Common myeloid progenitor, CD34-positive (primary cell): ENCODE measurements at regions not wholly inside any gene's neighbourhood (a gene's known extent, or its start where the extent isn't known, plus 50 kb on each side); places are given as distances from the start of the nearest gene placed in this dataset.

ENCODE experiments used
- CTCF ChIA-PET: fragments of 350-600 bp; sonication (Branson Sonifier 250); formaldehyde crosslinking; loops from one replicate; lab custom pipeline; 2021; ENCODE audit warnings: antibody characterized with exemption; lab: Charles Lee
- POLR2A ChIA-PET: fragments of 350-600 bp; sonication (Branson Sonifier 250); formaldehyde crosslinking; loops from one replicate; lab custom pipeline; 2021; ENCODE audit warnings: antibody characterized with exemption; lab: Charles Lee
- DNase-seq, 3 donors: peaks; one replicate each; pipeline versions ENCODE4 v3.0.0 to v3.0.0-alpha.2; 2013
- H3K27ac ChIP-seq, 2 experiments: 1 replicate in 1 of 2; 2 replicates in 1 of 2; pipeline ENCODE4 v1.7.0; 2013; ENCODE audit warnings: inconsistent platforms in 2 of 2, low read length in 2 of 2, mild to moderate bottlenecking in 2 of 2, low read depth in 1 of 2, moderate library complexity in 1 of 2; ENCODE audit not compliant: severe bottlenecking in 2 of 2, insufficient read depth in 1 of 2, poor library complexity in 1 of 2
- H3K27me3 ChIP-seq, 5 experiments: replicated peaks in 2 of 5; 1 replicate in 3 of 5; 2 replicates in 2 of 5; pipeline versions ENCODE4 v1.6.1 to v1.7.0; 2013; ENCODE audit warnings: low read length in 4 of 5, mild to moderate bottlenecking in 2 of 5, moderate library complexity in 2 of 5, inconsistent platforms in 1 of 5; ENCODE audit not compliant: insufficient read depth in 5 of 5, control insufficient read depth in 4 of 5
- H3K36me3 ChIP-seq, 4 experiments: 1 replicate in 2 of 4; 2 replicates in 2 of 4; pipeline versions ENCODE4 v1.6.1 to v1.7.0; 2013; ENCODE audit warnings: low read length in 3 of 4, control low read depth in 1 of 4, mild to moderate bottlenecking in 1 of 4; ENCODE audit not compliant: control insufficient read depth in 4 of 4, insufficient read depth in 4 of 4
- H3K4me1 ChIP-seq, 4 experiments: 1 replicate in 3 of 4; 2 replicates in 1 of 4; pipeline versions ENCODE4 v1.6.1 to v1.7.1; 2013; ENCODE audit warnings: low read length in 3 of 4, mild to moderate bottlenecking in 3 of 4, control low read depth in 1 of 4, inconsistent platforms in 1 of 4, moderate library complexity in 1 of 4; ENCODE audit not compliant: control insufficient read depth in 4 of 4, insufficient read depth in 4 of 4; ENCODE audit errors: control extremely low read depth in 1 of 4
- H3K4me3 ChIP-seq, 7 experiments: 1 replicate in 4 of 7; 2 replicates in 3 of 7; pipeline versions ENCODE4 v1.5.1 to v1.7.0; 2013; ENCODE audit warnings: mild to moderate bottlenecking in 7 of 7, low read length in 6 of 7, moderate library complexity in 6 of 7, inconsistent platforms in 2 of 7, low read depth in 2 of 7, control low read depth in 1 of 7; ENCODE audit not compliant: insufficient read depth in 4 of 7, control insufficient read depth in 1 of 7; ENCODE audit errors: extremely low read depth in 1 of 7
- H3K9me3 ChIP-seq, 5 experiments: 1 replicate in 4 of 5; 2 replicates in 1 of 5; pipeline versions ENCODE4 v1.6.1 to v1.7.1; 2013; ENCODE audit warnings: low read length in 4 of 5, mild to moderate bottlenecking in 2 of 5, inconsistent platforms in 1 of 5, low read depth in 1 of 5, moderate library complexity in 1 of 5; ENCODE audit not compliant: control insufficient read depth in 4 of 5, insufficient read depth in 2 of 5; ENCODE audit errors: control extremely low read depth in 1 of 5
- WGBS: methylation state at CpG from one replicate; pipeline ENCODE4 v1.1.5; 2013; ENCODE audit not compliant: insufficient coverage; 5-methylcytosine and 5-hydroxymethylcytosine counted together

DNA sequence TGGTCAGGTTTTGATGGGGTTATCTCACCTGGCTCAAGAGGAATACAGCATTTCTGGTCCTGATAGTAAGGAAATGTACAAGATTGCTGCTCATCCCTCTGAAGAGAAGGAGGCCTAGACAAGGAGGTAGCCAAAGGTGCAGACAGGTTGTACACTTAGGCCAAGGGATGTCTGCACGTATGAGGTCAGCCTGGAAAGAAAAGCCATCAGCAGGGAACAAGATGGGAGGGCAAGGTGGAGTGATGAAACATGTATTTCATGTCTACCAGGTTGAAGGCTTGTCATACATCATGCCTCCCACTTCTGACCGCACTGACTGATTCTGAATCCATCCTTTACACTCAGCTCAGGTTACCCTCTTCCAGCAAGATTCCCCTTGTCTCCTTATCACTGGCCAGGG lies 296.8 kb upstream of the VLDLR start:
- peaks cover 0 to 6% (median 0%) of the 10 kb centered on the region in 4 experiments for H3K4me1 ChIP-seq
- WGBS: 97% methylated on average over 2 of the region's 2 CpGs
- ChIA-PET CTCF (no interaction called here), POLR2A (no interaction called here)
- H3K9me3 ChIP-seq: peaks cover 0 to 3% (median 0%) of the 10 kb centered on the region in 5 experiments
- H3K27me3 ChIP-seq: no peaks in the 10 kb centered on the region
- DNase-seq: no peak
- H3K4me3 ChIP-seq: no peak overlapping the region
- no peak overlapping the region for H3K27ac ChIP-seq
- H3K36me3 ChIP-seq: no peaks in the 10 kb centered on the region

DNA sequence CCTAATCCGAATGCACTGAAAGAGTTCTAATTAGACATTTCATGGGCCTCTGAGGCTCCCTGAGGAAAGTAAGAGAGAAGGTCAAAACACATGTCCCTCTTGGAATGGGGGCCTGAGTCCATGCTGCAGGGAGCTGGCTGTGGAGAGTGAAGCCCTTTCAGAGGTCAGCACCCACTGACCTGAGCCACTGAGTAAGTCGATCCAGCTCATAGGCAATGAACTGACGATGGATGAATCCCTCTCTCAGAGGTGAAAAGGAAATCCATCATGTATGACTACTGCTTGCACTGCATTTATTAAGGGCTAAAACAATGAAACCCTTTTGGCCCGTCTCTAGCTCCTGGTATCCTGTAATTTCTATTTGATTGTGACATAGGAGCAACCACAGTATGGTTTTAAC lies 288.9 kb upstream of the VLDLR start:
- Histone ChIP-seq H3K27ac (no peak overlapping the region), H3K4me3 (no peak overlapping the region), H3K9me3 (no peaks in the 10 kb centered on the region), H3K4me1 (no peaks in the 10 kb centered on the region), H3K36me3 (no peaks in the 10 kb centered on the region), H3K27me3 (no peaks in the 10 kb centered on the region)
- DNase-seq: no peak
- POLR2A ChIA-PET: no interaction called here
- WGBS: 96% methylated on average over 4 of the region's 4 CpGs
- CTCF ChIA-PET: no interaction called here

DNA sequence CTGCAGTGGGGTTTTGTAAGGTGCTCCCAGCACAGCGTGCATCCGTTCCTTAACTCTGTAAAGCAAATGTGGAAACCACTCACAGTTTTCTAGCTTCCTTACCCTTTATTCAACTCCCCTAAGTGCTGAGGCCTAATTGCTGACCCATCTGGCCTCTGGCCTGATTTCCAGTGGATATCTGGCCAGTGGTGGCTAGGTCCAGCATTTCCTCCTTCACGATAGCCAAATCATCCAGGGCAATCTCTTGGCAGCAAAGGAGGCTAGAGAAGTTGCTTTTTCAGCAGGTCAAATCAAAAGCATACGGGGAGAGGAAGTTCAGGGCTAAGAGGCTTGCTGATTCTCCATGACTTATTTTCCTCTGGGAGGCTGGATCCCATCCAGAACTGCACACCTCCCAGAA lies 286.3 kb upstream of the VLDLR start:
- Histone ChIP-seq H3K27me3 (no peaks in the 10 kb centered on the region), H3K4me1 (no peaks in the 10 kb centered on the region), H3K4me3 (no peak overlapping the region), H3K36me3 (no peaks in the 10 kb centered on the region), H3K27ac (no peak overlapping the region), H3K9me3 (no peaks in the 10 kb centered on the region)
- WGBS: 81% methylated on average over 2 of the region's 4 CpGs
- CTCF ChIA-PET: no interaction called here
- no peak for DNase-seq
- POLR2A ChIA-PET: no interaction called here

DNA sequence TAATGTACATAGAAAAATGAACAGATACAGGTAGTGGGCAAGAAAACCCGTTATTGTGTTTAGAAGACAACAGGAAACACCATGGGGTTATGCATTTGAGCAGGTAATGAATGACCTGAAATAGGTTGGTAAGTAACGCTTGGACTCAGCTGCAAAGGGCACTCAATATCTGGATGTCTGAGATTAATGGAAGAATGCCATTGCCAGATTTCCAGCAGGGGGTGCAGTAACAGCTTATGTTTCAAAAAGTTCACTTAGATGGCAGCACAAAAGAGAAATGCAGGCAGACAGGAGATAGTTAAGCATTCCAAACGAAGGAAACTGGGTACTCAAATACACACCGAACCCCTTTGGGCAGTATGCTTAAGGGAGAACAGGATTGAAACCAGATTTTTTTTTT lies 285.5 kb upstream of the VLDLR start:
- DNase-seq: peak in 2 of 3 donors; percentile 2 to 6
- 95% methylated on average over 4 of the region's 4 CpGs for WGBS
- POLR2A ChIA-PET: no interaction called here

DNA sequence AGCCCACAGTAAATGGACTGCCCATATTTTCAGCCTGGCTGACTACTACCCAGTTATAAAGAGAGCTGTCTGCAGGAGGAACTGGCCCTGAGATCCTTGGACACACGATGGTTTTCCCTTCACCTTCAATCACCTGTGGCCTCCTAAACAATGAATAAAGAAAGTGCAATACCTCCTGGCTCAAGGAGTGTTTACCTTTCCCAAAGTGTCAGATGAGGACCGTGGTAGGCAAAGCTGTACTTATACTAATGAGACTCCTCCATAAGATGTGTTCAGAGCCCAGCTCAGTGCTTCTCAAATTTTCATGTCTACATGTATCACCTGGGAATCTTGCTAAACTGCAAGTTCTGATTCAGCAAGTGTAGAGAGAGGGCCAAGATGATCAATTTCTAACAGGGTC lies 284.5 kb upstream of the VLDLR start:
- POLR2A ChIA-PET: no interaction called here
- 75% methylated on average over 2 of the region's 2 CpGs for WGBS
- no peaks in the 10 kb centered on the region for H3K36me3 ChIP-seq
- H3K4me3 ChIP-seq: no peak overlapping the region
- H3K9me3 ChIP-seq: no peaks in the 10 kb centered on the region
- CTCF ChIA-PET: no interaction called here
- H3K27me3 ChIP-seq: no peaks in the 10 kb centered on the region
- no peaks in the 10 kb centered on the region for H3K4me1 ChIP-seq
- no peak for DNase-seq
- H3K27ac ChIP-seq: no peak overlapping the region

More for the DNA sequence above, 285.5 kb upstream of the VLDLR start:
- CTCF ChIA-PET: no interaction called here
- H3K4me1 ChIP-seq: no peaks in the 10 kb centered on the region
- no peaks in the 10 kb centered on the region for H3K36me3 ChIP-seq
- no peak overlapping the region for H3K27ac ChIP-seq
- no peaks in the 10 kb centered on the region for H3K27me3 ChIP-seq
- H3K9me3 ChIP-seq: no peaks in the 10 kb centered on the region
- no peak overlapping the region for H3K4me3 ChIP-seq

DNA sequence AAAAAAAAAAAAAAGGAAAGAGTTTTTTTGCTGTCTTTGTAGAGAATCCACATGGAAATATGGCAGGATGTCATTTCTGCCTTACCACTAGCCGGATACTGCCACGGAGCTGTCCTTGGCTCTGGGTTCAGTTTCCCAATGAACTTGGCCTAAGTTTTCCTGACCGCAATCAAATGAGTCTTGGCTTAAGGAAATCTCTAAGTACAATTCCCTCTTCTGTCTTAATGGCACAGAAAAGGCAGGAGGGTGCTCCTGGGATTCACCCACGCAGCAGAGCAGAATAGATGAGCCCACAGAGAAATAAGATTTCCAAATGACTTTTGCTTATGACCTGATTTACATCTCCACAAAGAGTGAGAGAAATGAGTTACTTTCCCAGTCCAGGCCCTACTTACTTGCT lies 284.0 kb upstream of the VLDLR start:
- Histone ChIP-seq H3K27ac (no peak overlapping the region), H3K27me3 (no peaks in the 10 kb centered on the region), H3K9me3 (no peaks in the 10 kb centered on the region), H3K4me1 (no peaks in the 10 kb centered on the region), H3K36me3 (no peaks in the 10 kb centered on the region), H3K4me3 (no peak overlapping the region)
- CTCF ChIA-PET: no interaction called here
- 100% methylated on average over 2 of the region's 4 CpGs for WGBS
- no peak for DNase-seq
- POLR2A ChIA-PET: no interaction called here

DNA sequence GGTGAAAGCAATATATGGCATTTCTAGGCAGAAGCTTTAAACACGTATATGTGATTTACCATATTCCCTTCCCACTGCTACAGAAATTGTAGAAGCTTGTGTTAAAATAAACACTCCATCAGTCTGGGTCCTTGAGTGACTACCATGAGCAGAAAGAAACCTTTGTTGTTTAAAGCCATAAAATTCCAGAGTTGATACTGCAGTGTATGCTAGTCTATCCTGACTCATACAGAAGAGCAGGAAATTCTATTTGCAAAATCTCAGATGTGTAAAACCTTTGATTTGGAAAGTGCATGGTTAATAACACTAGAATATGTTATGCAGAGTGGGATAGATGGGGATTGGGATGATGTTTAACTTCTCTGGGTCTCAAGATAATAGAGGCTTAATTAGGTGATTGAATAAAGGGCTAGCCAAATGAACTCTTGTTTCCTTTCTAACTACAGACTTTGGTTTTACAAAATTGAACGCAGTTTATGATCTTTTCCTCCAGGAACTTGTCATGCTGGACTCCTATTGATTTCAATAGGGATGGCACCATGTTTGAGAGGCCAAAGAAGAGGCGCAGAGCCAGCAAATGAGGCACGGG lies 282.7 kb upstream of the VLDLR start:
- WGBS: 95% methylated on average over 3 of the region's 4 CpGs
- Histone ChIP-seq H3K27me3 (no peaks in the 10 kb centered on the region), H3K36me3 (no peaks in the 10 kb centered on the region), H3K4me3 (no peak overlapping the region), H3K27ac (no peak overlapping the region), H3K4me1 (no peaks in the 10 kb centered on the region), H3K9me3 (no peaks in the 10 kb centered on the region)
- ChIA-PET CTCF (no interaction called here), POLR2A (no interaction called here)
- no peak for DNase-seq
